HG02970 (cell line): ENCODE measurements at regions not wholly inside any gene's neighbourhood (a gene's known extent, or its start where the extent isn't known, plus 50 kb on each side); places are given as distances from the start of the nearest gene placed in this dataset.

Experiments used
- ATAC-seq: cut with Tn5 transposase; IDR thresholded peaks from one replicate; pipeline ENCODE4 v1.9.1; 2021; ENCODE audit warnings: mild to moderate bottlenecking, moderate library complexity, moderate number of reproducible peaks; ENCODE audit not compliant: unreplicated experiment, low FRiP score

DNA sequence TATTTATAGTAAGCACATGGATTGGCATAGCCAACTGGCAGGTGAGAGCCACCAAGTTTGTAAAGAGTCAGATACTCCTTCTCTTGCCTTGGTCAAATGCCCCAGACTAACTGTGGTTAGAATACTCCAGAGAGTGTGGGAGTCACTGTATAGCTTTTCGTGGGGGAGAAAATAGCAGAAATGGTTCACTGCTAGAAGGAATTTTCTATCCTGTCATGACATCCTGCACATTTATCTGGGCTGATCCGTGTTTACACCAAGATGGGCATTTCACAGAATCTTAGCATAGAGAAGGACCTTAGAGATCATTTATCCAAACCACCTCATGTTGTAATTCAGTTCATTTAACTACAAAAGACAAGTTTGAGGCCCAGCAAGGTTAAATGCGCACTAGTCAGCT, 460.8 kb downstream of the ENC1 start:
- no peak for ATAC-seq

DNA sequence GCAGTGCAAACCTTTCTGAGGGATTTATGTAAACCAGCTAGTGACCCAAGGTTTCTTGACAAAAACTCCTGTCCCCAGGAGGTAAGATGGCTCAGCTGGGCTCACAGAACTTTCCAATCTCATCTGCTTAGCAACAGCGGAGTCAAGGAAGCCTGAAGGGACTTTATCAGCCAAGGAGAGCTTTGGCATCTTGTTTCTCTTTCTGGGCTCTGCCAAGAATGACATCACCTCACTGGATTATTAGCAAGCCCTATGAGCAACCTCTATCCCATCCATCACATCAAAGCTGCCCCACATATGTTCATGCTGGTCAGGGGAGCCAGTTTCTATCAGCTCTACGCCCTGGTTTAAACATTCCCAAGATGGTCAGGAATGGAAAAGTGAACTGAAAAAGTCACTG, 461.3 kb downstream of the ENC1 start:
- no peak for ATAC-seq

DNA sequence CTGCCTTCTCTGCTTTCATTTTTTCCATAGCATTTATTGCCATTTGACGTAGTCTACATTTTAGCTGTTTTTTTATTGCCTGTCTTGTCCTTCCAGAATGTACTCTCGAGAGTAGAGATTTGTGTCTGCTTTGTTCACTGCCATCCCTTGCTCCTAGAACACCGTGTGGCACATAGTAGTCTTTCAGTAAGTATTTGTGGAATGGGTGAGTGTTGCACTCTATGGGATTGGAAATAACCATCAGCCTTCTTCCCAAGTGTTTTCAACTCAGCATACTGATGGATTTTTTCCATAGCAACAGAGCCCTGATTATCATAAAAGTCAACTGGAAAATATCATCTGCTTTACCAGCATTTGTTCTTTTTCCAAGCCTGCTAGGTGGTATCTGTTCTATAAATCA, 462.6 kb downstream of the ENC1 start:
- ATAC-seq, result no peak

DNA sequence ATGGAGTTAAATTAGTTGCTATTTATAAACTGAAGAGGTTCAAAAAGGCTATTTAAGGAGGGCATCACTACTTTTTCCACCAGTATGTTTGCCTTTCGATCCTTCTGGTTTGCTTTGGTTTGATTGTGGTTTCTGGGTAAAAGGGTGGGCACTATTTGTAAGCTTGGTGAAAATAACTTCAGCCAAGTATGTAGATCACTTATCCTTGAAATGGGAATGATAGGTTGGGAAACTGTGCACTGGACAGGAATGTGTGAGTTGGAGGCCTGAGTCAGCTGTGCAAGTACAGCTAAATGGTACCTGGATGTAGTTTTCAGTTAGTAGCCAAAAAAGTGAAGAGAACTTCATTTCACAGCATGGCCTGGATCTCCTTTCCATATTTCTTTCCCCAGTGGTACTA, 466.2 kb downstream of the ENC1 start:
- ATAC-seq, result no peak

DNA sequence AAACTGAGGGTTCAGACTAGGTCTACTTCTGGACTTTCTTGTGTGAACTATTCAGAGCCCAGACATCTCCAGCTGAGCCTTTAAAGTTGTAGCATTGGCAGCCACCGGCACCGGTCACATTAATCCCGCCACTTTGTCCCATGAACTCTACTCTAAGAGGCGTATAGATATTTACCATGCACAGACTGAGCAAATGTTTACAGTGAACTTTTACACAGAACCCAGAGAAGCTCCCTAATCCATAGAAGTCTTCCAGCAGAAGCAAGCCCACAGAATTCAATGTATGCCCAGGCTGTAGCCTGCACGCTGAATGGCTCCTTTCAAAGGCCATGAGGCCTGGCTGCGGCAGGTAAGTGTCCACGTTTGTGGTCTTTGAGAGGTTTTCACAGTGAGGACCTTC, 466.9 kb downstream of the ENC1 start:
- ATAC-seq, result no peak

DNA sequence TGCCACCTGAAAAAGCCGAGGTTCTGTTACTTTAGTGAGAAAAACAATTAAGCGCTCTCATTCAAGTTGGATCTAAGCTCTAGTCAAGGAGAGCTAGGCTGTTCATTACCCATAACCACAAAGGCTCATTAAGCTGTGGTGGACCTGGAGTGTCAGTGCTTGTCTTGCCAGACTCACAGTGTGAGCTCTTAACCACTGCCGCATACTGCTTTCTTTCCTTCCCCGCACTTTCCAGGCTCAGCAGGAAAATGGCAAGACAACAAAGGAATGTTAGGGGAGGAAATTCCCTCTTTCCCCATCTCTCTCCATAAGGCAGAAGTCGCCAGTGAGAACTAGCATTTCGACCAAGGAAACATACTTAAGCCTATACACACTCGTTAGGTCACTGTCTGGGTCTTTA, 467.3 kb downstream of the ENC1 start:
- ATAC-seq, result no peak

DNA sequence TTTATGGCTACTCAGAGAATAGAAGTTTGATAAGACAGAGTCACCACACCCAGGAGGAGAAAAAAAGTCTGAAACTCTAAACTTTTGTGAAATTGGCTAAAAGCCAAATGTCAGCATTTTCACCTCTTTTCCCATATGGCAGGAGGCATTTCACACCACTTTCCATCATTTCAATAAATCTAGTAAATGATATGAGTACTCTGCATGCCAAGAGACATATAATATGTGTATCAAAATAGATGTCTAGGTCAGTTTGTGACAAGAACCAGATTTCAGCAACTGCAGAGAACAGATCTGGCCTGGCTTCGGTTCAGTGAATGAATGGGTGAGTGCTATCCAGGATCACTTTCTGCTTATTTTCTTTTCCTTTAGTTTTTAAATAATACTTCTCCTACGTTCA, 470.8 kb downstream of the ENC1 start:
- no peak for ATAC-seq

DNA sequence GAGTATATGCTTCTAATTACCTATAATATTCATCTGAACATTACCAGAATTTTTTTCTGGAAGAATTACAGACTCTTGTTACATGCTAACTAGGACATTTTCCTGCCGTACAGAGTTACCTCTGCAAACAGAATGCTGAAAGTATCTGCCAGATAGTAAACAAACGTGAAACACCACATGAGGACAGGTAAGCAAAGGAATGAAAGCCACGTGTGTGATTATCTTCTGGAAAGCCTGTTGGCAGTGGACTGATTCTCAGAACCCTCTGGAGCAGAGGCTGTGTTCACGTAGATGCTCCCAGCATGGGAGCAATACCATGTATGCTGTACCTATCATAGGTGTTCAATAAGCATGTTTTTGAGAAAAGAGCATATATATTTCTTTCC, 472.6 kb downstream of the ENC1 start:
- no peak for ATAC-seq

DNA sequence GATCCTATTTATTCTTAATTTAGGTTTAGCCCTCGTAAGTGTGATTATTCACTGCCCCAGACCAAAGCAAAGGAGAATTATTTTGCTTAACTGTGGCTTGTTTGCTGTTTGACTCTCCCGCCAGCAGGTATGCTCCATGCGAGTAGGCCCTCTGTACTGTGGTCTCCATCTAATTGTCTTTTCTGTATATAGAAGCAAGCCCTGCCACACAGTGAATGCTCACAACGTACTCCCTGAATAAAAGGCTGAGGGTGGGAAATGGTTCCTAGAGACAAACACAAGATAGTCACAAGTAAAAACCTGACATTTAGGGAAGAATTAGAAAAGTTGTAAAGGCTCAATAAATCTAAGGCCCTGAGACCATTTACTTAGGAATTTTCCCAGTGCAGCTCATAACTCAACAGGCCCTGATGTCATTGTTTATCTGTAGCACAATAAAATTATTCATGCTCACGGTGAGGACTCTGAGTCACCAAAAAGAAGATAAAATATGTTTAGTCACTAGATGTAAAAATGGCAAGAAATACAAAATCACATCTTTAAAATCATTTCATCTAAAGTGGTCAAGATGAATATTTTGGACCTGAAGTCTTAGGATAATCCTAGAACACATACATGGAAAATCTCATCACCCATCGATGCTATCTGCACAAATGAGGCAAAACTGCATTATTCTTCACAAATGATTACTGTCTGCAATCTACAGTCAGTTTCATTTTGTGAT, 473.2 kb downstream of the ENC1 start:
- no peak for ATAC-seq

DNA sequence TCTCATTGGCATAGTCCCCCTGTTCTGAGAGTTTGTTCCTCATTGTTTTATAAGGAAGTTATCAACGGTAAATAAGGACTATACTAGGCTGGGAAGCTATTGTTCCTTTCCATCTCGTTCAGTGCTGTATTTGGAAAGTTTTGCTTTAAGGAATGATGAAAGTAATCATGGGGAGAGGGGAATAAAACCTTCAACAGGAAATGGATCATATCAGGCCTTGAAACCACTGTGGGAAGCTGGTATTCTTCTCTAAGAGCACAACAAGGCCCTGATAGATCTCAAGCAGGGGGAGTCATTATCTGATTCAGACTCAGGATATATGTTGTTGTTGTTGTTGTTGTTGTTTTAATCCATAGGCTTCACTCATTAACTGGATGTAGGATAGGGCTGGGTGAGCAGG, 474.5 kb downstream of the ENC1 start:
- ATAC-seq, result no peak

DNA sequence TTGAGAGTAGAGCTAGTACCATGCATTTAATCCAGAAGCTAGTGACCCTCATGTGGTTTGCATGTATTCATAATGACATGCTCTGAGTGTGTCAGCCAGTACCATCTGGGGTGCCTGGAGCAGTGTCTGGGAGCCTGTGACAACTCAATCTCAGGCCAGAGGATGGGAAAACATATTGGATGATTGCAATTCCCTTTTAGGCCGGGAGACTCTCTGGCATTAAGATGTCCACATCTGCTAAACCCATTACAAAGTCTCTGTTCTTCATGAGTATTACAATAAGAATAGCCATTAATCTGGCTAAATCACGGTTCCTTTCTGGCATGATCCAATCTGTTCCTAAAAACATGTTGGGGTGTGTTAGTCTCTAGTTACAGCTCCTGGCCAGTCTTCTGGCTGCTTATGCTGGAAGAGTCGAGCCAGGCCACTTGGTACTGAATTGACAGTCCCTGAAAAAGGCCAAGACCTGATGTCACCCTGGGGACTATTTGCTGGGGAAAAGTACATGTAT, 475.7 kb downstream of the ENC1 start:
- no peak for ATAC-seq

DNA sequence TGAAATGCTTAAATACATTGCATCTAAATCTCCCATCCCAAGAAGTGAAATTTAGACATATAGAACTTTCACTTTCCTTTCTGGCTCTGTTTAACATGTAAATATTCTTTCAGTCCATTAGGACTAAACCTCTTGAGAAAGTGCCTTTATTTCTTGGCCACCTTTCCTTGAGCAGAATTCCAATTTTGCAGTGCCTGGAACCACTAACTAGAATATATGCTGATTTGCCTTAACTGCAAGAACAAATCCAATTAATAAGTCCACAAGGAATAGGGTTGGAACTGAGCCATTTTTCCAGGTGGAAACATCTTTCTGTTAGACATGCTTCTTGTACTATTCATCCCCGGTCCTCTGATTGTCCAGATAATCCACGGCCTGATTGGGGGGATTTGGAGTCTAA, 478.0 kb downstream of the ENC1 start:
- no peak for ATAC-seq

DNA sequence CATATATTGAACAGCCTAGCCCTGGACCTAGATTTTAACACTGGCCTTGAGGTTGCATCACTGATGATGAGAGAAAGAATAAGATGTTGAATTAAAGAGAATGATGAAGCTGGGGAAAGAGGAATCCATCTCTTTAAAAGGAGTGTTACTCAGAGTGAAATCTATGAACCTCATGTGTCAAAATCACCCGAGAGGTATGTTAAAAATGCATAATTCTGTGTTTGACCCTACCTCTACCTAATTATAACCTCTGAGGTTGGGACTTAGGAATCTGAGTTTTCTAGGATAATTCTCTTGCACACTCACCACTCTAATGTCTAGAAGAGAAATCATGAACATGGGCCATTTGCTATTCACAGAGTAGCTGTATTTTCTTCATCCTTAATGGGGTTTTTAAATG, 479.4 kb downstream of the ENC1 start:
- no peak for ATAC-seq

DNA sequence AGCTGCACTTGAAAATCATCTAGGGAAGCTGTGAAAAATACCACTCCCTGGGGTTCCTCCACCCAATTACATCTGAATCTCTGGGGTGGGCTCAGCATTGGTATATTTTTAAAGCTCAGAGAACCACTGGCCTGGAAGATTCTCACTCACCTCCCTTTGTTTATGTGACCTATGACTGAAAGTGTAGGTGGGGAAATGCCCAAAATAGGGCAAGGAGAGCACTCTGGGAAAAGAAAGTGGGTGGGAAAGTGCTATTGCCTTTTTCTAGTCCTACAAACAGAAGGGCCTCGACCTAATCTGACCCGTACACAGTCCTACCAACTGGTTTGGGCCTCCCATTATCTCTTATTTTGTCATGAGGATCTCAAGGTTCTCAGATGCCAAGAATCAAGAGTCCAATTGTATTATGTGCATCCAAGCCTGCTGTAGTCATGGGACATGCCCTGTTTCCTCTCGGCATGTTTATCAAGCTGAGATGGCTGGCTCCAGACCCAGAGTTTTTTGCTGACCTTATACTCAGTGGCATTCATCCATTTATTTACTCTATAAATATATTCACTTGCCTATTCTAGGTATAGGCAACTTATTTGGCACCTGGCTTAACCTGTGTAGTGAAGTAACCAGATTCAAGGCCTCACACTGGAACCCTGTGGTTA, 483.7 kb downstream of the ENC1 start:
- ATAC-seq, result no peak

DNA sequence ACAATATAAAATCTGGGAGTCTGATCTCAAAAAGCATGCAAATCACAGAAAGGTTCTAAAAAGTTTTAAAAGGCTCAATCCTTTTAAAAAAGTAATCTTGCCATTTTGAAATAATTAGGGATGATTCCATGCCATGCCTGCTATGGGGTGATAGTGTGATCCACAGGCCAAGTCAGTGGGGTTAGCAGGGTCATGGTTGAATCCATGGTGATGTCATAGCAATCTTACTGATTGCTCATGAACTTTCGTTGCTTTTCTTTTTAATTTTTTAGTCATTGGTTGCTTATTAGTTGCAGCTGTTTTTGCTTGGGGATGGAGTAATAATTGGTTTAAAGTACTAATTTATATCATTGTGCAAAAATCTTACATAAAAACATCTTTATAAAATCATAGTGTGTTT, 485.0 kb downstream of the ENC1 start:
- ATAC-seq, result no peak

DNA sequence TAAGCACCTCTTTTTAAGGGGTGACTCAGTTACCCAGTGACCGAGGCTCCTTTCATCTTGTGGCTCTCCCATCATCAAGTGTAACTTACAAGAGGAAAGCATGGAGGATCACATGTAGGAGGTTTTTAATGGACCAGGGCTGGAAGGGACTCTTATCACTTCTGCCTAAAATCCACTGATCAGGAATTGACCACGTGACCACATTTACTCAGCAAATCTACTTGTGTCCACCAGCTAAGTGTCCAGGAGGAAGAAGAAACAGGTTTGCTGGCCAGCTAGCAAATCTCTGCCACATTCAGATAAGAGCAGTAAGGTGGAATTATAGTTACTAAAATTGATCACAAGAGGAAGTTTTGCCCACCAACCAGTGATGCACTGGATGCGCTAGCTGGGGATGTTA, 486.0 kb downstream of the ENC1 start:
- ATAC-seq, result no peak

DNA sequence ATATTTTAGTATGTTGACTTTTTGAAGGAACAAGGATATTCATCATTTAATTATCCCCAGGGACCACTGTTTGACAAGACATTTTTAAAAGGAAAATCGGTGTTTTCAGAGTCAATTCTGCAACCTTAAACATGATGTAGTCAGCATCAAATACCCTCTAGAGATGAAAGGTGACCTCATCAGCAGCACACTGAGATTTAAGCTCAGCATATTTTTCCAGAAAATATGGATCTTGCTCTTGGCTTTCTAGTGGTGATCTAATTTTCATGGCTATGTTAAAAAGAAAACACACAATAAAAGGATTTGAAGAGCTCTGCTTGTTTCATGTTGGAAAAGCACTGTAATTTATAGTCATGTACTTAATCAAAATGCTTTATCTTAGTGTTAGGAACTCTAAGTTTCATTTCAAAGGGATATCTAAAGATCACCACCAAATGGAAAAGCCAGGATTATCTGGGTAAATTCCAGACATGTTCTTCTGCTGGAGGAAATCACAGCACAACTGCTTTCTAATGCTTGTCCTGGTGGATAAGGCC, 487.2 kb downstream of the ENC1 start:
- ATAC-seq, result no peak

DNA sequence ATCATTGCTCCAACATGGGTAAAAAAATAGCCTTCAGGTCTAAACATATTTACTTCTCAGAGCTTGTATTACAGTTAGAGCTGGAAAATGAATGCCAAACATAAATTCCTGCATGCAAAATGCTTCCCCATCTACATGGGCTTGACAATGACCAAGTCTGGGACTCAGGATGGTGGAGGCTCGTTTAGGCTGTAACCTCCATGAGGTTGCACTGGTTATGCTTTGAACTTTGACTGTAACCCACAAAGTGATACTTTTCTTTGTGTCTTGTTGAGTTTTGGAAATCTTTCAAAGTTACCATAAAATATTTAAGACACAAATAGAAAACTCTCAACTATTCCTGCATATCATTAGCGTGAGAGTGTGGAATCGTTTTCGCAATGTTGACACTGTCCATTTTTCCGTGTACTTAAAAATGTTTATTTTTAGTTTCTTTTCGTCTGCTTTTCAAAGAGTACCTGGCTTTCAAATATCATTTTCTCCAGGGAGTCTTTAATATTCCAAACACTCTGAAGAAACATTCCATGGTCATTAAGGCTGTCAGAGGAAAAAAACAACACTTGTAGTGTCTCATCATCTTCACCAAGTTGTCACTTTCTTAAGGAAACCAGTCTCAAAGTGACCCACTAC, 487.8 kb downstream of the ENC1 start:
- ATAC-seq, result no peak

DNA sequence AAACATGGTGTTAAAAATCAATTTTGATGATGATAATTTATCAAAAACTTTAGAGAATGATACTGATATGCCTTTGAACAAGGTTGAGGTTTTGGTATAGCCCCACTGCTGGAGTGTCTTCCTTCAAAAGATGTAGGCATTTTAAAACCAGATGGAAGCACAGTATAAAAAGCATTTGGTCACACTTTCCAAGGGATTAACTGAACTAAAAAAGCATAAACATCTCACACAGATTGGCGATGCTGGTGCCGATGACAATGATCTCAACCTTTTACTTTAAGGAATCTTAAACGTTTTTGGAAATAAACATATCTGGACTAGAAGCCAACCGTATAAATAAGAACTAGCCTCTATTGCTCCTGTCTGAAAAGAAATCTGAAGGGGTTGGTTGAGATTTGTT, 488.4 kb downstream of the ENC1 start:
- no peak for ATAC-seq

DNA sequence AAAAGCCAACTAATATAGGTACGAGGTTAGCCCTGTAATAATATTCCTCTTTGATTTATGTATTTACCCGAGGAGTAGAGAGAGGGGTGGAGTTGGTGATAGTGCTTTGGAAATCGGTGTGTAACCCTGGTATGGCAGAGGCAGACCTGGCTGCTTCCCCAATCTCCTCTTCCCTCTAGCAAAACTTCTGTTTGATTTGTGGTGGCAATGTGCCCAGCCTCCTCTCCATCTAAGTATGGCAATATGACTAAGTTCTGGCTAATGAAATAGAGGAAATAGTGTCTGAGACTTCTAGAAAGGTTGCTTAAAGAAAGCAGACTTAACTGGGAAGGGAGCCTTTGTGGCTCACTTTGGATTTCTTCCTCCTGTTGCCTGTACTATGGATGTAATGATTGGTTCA, 491.1 kb downstream of the ENC1 start:
- no peak for ATAC-seq

DNA sequence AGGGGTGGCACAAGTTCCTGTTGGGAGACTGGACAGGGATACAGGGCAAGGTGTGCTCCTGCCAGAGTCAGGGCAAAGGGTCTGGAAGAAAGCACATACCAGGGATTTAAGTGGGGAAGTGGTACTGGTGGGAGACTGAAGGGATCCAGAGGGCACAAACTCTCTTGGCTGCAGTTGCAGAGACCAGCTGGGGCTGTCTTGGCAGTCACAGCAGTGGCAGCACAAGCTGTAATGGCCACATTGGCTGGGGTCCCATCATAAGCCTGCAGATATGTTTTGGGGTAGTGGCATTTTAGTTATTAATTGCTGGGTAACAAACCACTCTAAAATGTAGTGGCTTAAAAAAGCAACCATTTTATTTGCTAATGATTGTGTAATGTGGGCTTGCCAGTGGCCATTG, 492.2 kb downstream of the ENC1 start:
- ATAC-seq, result no peak

DNA sequence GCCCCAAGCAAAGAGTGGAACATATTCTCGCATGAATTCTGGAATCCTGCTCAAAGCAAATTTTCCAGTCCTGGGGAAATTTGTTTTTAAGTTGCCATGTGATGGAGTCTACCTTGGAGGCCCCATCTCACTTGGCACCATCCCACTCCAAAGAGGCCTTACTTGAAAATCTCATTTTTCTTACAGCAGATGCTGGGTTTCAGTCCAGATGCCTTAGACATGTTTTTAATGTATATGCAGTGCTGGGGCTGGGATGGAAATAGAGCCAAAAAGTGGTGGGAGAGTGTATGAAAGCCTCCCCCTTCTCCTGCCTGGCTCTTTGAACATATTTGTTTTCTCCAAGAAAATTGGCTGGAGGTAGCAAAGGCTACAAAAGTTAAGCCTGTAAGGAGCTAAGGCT, 493.7 kb downstream of the ENC1 start:
- ATAC-seq, result no peak
